HUES48 (cell line): ENCODE measurements at regions not wholly inside any gene's neighbourhood (a gene's known extent, or its start where the extent isn't known, plus 50 kb on each side); places are given as distances from the start of the nearest gene placed in this dataset.

Experiments
- H3K27ac ChIP-seq: one replicate; pipeline ENCODE4 v1.7.0; 2013; ENCODE audit warnings: low read depth, low read length, inconsistent platforms
- H3K27me3 ChIP-seq: 2 replicates; pipeline ENCODE4 v1.6.1; 2013; ENCODE audit warnings: mild to moderate bottlenecking, low read length; ENCODE audit not compliant: control insufficient read depth, insufficient read depth
- H3K36me3 ChIP-seq: 2 replicates; pipeline ENCODE4 v1.6.1; 2013; ENCODE audit warnings: low read length; ENCODE audit not compliant: control insufficient read depth, insufficient read depth
- H3K4me1 ChIP-seq: 2 replicates; pipeline ENCODE4 v1.6.1; 2013; ENCODE audit warnings: mild to moderate bottlenecking, low read length; ENCODE audit not compliant: control insufficient read depth, insufficient read depth
- H3K4me3 ChIP-seq: 2 replicates; pipeline ENCODE4 v1.5.1; 2013; ENCODE audit warnings: mild to moderate bottlenecking, low read depth, low read length
- H3K9ac ChIP-seq: 2 replicates; pipeline ENCODE4 v1.6.1; 2013; ENCODE audit warnings: mild to moderate bottlenecking, low read depth, low read length, moderate library complexity
- H3K9me3 ChIP-seq: 2 replicates; pipeline ENCODE4 v1.6.1; 2013; ENCODE audit warnings: low read length; ENCODE audit not compliant: control insufficient read depth, insufficient read depth

- no peak overlapping the region for H3K9ac ChIP-seq
- no peaks in the 10 kb centered on the region for H3K36me3 ChIP-seq
- no peak overlapping the region for H3K27ac ChIP-seq
- H3K27me3 ChIP-seq = no peaks in the 10 kb centered on the region
- H3K9me3 ChIP-seq = no peaks in the 10 kb centered on the region
- no peak overlapping the region for H3K4me3 ChIP-seq
- H3K4me1 ChIP-seq = no peaks in the 10 kb centered on the region
These were observed 274.1 kb downstream of the HAUS1 start for GRCh38 chr18:46378126-46378863.

- H3K4me3 ChIP-seq = no peak overlapping the region
- no peak overlapping the region for H3K27ac ChIP-seq
- H3K9me3 ChIP-seq = no peaks in the 10 kb centered on the region
- no peaks in the 10 kb centered on the region for H3K27me3 ChIP-seq
- H3K4me1 ChIP-seq = no peaks in the 10 kb centered on the region
- H3K9ac ChIP-seq = no peak overlapping the region
- no peaks in the 10 kb centered on the region for H3K36me3 ChIP-seq
These were observed 274.7 kb downstream of the HAUS1 start for GRCh38 chr18:46378864-46379207.

GRCh38 chr18:46379323-46379950 is 275.3 kb downstream of the HAUS1 start:
- no peaks in the 10 kb centered on the region for H3K27me3 ChIP-seq

GRCh38 chr18:46385124-46385523 is 271.9 kb downstream of the LOXHD1 start:
- Histone ChIP-seq H3K27ac (no peak overlapping the region), H3K27me3 (no peaks in the 10 kb centered on the region), H3K9ac (no peak overlapping the region), H3K36me3 (no peaks in the 10 kb centered on the region), H3K4me3 (no peak overlapping the region), H3K9me3 (no peaks in the 10 kb centered on the region), H3K4me1 (no peaks in the 10 kb centered on the region; the same call in 1 of the 2 replicates)

More at GRCh38 chr18:46379323-46379950, 275.3 kb downstream of the HAUS1 start:
- Histone ChIP-seq H3K27ac (no peak overlapping the region), H3K36me3 (no peaks in the 10 kb centered on the region), H3K9me3 (no peaks in the 10 kb centered on the region), H3K4me1 (no peaks in the 10 kb centered on the region), H3K4me3 (no peak overlapping the region), H3K9ac (no peak overlapping the region)

- Histone ChIP-seq H3K36me3 (no peaks in the 10 kb centered on the region), H3K27ac (no peak overlapping the region), H3K4me1 (no peaks in the 10 kb centered on the region; the same call in 1 of the 2 replicates), H3K9me3 (no peaks in the 10 kb centered on the region), H3K9ac (no peak overlapping the region), H3K4me3 (no peak overlapping the region), H3K27me3 (no peaks in the 10 kb centered on the region)
These were observed 270.2 kb downstream of the LOXHD1 start for GRCh38 chr18:46386788-46387187.

GRCh38 chr18:46387441-46388131 is 269.4 kb downstream of the LOXHD1 start:
- no peak overlapping the region for H3K27ac ChIP-seq
- H3K36me3 ChIP-seq = no peaks in the 10 kb centered on the region
- no peak overlapping the region for H3K4me3 ChIP-seq
- H3K27me3 ChIP-seq = no peaks in the 10 kb centered on the region
- no peak overlapping the region for H3K9ac ChIP-seq
- H3K4me1 ChIP-seq = no peaks in the 10 kb centered on the region; the same call in 1 of the 2 replicates
- H3K9me3 ChIP-seq = no peaks in the 10 kb centered on the region

- Histone ChIP-seq H3K27me3 (no peaks in the 10 kb centered on the region), H3K27ac (no peak overlapping the region), H3K9me3 (no peaks in the 10 kb centered on the region), H3K4me1 (no peaks in the 10 kb centered on the region; the same call in 1 of the 2 replicates), H3K4me3 (no peak overlapping the region), H3K36me3 (no peaks in the 10 kb centered on the region), H3K9ac (no peak overlapping the region)
These were observed 268.7 kb downstream of the LOXHD1 start for GRCh38 chr18:46388286-46388685.

- H3K4me3 ChIP-seq = no peak overlapping the region
- H3K9ac ChIP-seq = no peak overlapping the region
- no peaks in the 10 kb centered on the region for H3K4me1 ChIP-seq
- H3K27me3 ChIP-seq = no peaks in the 10 kb centered on the region
- H3K27ac ChIP-seq = no peak overlapping the region
- H3K9me3 ChIP-seq = no peaks in the 10 kb centered on the region
- no peaks in the 10 kb centered on the region for H3K36me3 ChIP-seq
These were observed 264.4 kb downstream of the LOXHD1 start for GRCh38 chr18:46392576-46392975.

GRCh38 chr18:46393230-46393629 is 263.8 kb downstream of the LOXHD1 start:
- H3K4me3 ChIP-seq = no peak overlapping the region

GRCh38 chr18:46393961-46394360 is 263.1 kb downstream of the LOXHD1 start:
- Histone ChIP-seq H3K9ac (no peak overlapping the region), H3K9me3 (no peaks in the 10 kb centered on the region), H3K36me3 (no peaks in the 10 kb centered on the region), H3K27me3 (no peaks in the 10 kb centered on the region), H3K4me1 (no peaks in the 10 kb centered on the region), H3K27ac (no peak overlapping the region), H3K4me3 (no peak overlapping the region)

More at GRCh38 chr18:46393230-46393629, 263.8 kb downstream of the LOXHD1 start:
- Histone ChIP-seq H3K9ac (no peak overlapping the region), H3K4me1 (no peaks in the 10 kb centered on the region), H3K27me3 (no peaks in the 10 kb centered on the region), H3K36me3 (no peaks in the 10 kb centered on the region), H3K9me3 (no peaks in the 10 kb centered on the region), H3K27ac (no peak overlapping the region)

GRCh38 chr18:46395795-46396194 is 261.2 kb downstream of the LOXHD1 start:
- Histone ChIP-seq H3K9me3 (no peaks in the 10 kb centered on the region), H3K36me3 (no peaks in the 10 kb centered on the region), H3K9ac (no peak overlapping the region), H3K27ac (no peak overlapping the region), H3K4me1 (no peaks in the 10 kb centered on the region), H3K27me3 (no peaks in the 10 kb centered on the region), H3K4me3 (no peak overlapping the region)
